SK-N-MC (cell line): ENCODE measurements at regions not wholly inside any gene's neighbourhood (a gene's known extent, or its start where the extent isn't known, plus 50 kb on each side); places are given as distances from the start of the nearest gene placed in this dataset.

Experiments used
- EZH2 ChIP-seq: fragments of 200-600 bp; sonication (generic); IDR thresholded peaks from one replicate; pipeline ENCODE4 v1.6.1; 2017; ENCODE audit warnings: antibody characterized with exemption
- POLR2AphosphoS5 ChIP-seq: IDR thresholded peaks from 2 replicates; pipeline ENCODE4 v1.6.1; 2012; ENCODE audit warnings: mild to moderate bottlenecking, low read depth, low read length, borderline replicate concordance

GRCh38 chr14:87810711-87811110 is 182.3 kb downstream of the GALC start:
- TF ChIP-seq POLR2AphosphoS5 (no peak), EZH2 (no peak)
